ENCODE measurements at regions not wholly inside any gene's neighbourhood (a gene's known extent, or its start where the extent isn't known, plus 50 kb on each side); places are given as distances from the start of the nearest gene placed in this dataset.

DNA sequence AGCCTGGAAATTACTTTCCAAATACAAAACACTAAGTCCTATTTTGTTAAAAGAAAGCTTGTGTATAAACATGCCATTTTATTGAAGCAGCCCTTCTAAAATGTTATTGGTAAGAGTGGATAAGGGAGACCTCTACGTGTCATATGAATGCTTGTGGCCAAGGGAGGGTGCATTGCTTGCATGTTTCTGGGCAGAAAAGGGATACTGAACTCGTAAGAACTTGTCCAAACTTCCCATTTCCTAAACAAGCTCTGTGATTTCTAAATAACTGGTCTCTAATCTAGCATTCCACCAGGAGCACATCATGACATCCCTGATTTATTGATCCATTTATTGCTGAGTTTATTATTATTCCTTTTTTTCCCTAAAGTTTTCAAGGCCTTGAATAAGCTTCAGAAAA lies 474.1 kb downstream of the CD109 start:
- no peaks in the 10 kb centered on the region for H3K4me1 Mint-ChIP-seq
- H3K27me3 ChIP-seq (replicated peaks in 1 of 4; ENCODE audit: control extremely low read depth in 1 of 4, control insufficient read depth in 3 of 4, insufficient read depth in 4 of 4, low read length in 3 of 4): no peaks in the 10 kb centered on the region
- TF ChIP-seq EZH2 (IDR thresholded peaks at IDR 0.05; ENCODE audit: borderline replicate concordance, insufficient read depth, low read depth, low read length, poor library complexity, severe bottlenecking): no peak
- TF ChIP-seq, protein P1, sequence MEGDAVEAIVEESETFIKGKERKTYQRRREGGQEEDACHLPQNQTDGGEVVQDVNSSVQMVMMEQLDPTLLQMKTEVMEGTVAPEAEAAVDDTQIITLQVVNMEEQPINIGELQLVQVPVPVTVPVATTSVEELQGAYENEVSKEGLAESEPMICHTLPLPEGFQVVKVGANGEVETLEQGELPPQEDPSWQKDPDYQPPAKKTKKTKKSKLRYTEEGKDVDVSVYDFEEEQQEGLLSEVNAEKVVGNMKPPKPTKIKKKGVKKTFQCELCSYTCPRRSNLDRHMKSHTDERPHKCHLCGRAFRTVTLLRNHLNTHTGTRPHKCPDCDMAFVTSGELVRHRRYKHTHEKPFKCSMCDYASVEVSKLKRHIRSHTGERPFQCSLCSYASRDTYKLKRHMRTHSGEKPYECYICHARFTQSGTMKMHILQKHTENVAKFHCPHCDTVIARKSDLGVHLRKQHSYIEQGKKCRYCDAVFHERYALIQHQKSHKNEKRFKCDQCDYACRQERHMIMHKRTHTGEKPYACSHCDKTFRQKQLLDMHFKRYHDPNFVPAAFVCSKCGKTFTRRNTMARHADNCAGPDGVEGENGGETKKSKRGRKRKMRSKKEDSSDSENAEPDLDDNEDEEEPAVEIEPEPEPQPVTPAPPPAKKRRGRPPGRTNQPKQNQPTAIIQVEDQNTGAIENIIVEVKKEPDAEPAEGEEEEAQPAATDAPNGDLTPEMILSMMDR (IDR thresholded peaks at IDR 0.05): no peak
- no peak overlapping the region for H2AFZ ChIP-seq (ENCODE audit: insufficient read depth, low read depth, low read length, poor library complexity, severe bottlenecking)
- no peaks in the 10 kb centered on the region for H3K9me3 ChIP-seq (ENCODE audit: control extremely low read depth in 1 of 3, control insufficient read depth in 2 of 3, insufficient read depth in 1 of 3, low read length in 2 of 3)
- no peaks in the 10 kb centered on the region for H4K20me1 ChIP-seq (ENCODE audit: control insufficient read depth, insufficient read depth, low read length, poor library complexity, severe bottlenecking)
- H3K4me3 ChIP-seq (ENCODE audit: control extremely low read depth in 1 of 5, extremely low read depth in 1 of 5, insufficient read depth in 1 of 5, low read depth in 2 of 5, low read length in 4 of 5): no peak overlapping the region
- ATAC-seq (ENCODE audit: low read depth) (no peak), DNase-seq (no peak)
- POLR2A ChIA-PET: no interaction called here
- no peaks in the 10 kb centered on the region for H3K79me2 ChIP-seq (ENCODE audit: control insufficient read depth, insufficient read depth, low read length)
- no peaks in the 10 kb centered on the region for H3K36me3 ChIP-seq (replicated peaks in 1 of 2; ENCODE audit: control extremely low read depth in 1 of 2, control insufficient read depth in 1 of 2, extremely low read depth in 1 of 2, insufficient read depth in 2 of 2, low read length in 1 of 2)
- H3K4me3 Mint-ChIP-seq: no peak overlapping the region
- intact Hi-C loops (cut with micrococcal nuclease): no loop called here
- WGBS (ENCODE audit: insufficient coverage): no CpG with 5 or more reads among the region's 2 CpGs
- H3K9me3 Mint-ChIP-seq (ENCODE audit: insufficient read depth): no peaks in the 10 kb centered on the region
- CTCF ChIA-PET: no interaction called here
- H3K27me3 Mint-ChIP-seq: no peaks in the 10 kb centered on the region
- H3K9ac ChIP-seq (ENCODE audit: low read length): no peak overlapping the region
- no peaks in the 10 kb centered on the region for H3K4me1 ChIP-seq (ENCODE audit: control insufficient read depth in 2 of 2, insufficient read depth in 2 of 2, low read length in 2 of 2)
- H3K27ac Mint-ChIP-seq: no peak overlapping the region
- no peak overlapping the region for H3K27ac ChIP-seq (ENCODE audit: low read length in 2 of 2)
- H3K4me2 ChIP-seq (replicated peaks; ENCODE audit: low read depth, low read length, poor library complexity, severe bottlenecking): no peak overlapping the region

DNA sequence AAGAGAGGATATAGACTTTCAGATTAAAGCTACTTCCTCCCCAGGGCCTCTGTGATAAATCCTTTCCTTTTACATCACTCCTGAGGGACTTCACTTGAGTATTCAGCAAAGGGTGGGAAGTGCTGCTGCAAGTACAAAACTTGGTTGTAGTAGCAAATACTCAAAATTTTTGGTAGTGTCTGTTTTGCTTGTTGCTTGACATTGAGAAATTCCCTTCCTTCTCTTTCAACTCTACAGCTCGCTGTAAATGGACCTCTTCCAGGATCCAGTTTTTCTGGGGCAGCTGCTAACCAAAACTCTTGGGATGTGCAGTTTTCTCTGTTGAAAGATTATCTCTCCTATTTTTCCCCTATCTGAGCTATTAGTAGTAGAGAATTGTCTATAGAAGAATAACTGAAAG lies 472.0 kb downstream of the CD109 start:
- no peaks in the 10 kb centered on the region for H3K27me3 Mint-ChIP-seq
- no peak for TF ChIP-seq EZH2 (IDR thresholded peaks at IDR 0.05; ENCODE audit: borderline replicate concordance, insufficient read depth, low read depth, low read length, poor library complexity, severe bottlenecking)
- TF ChIP-seq, protein P1 (IDR thresholded peaks at IDR 0.05): no peak
- H3K27ac ChIP-seq (ENCODE audit: low read length in 2 of 2): no peak overlapping the region
- no peak overlapping the region for H3K4me3 ChIP-seq (ENCODE audit: control extremely low read depth in 1 of 5, extremely low read depth in 1 of 5, insufficient read depth in 1 of 5, low read depth in 2 of 5, low read length in 4 of 5)
- CTCF ChIA-PET: no interaction called here
- no peaks in the 10 kb centered on the region for H3K9me3 Mint-ChIP-seq (ENCODE audit: insufficient read depth)
- H3K4me2 ChIP-seq (replicated peaks; ENCODE audit: low read depth, low read length, poor library complexity, severe bottlenecking): no peak overlapping the region
- H3K36me3 ChIP-seq (replicated peaks in 1 of 2; ENCODE audit: control extremely low read depth in 1 of 2, control insufficient read depth in 1 of 2, extremely low read depth in 1 of 2, insufficient read depth in 2 of 2, low read length in 1 of 2): no peaks in the 10 kb centered on the region
- no peaks in the 10 kb centered on the region for H3K4me1 Mint-ChIP-seq
- no peaks in the 10 kb centered on the region for H3K79me2 ChIP-seq (ENCODE audit: control insufficient read depth, insufficient read depth, low read length)
- DNase-seq (no peak), ATAC-seq (ENCODE audit: low read depth) (no peak)
- no peak overlapping the region for H3K4me3 Mint-ChIP-seq
- H2AFZ ChIP-seq (ENCODE audit: insufficient read depth, low read depth, low read length, poor library complexity, severe bottlenecking): no peak overlapping the region
- H3K4me1 ChIP-seq (ENCODE audit: control insufficient read depth in 2 of 2, insufficient read depth in 2 of 2, low read length in 2 of 2): no peaks in the 10 kb centered on the region
- no peaks in the 10 kb centered on the region for H3K9me3 ChIP-seq (ENCODE audit: control extremely low read depth in 1 of 3, control insufficient read depth in 2 of 3, insufficient read depth in 1 of 3, low read length in 2 of 3)
- no peaks in the 10 kb centered on the region for H4K20me1 ChIP-seq (ENCODE audit: control insufficient read depth, insufficient read depth, low read length, poor library complexity, severe bottlenecking)
- no peaks in the 10 kb centered on the region for H3K27me3 ChIP-seq (replicated peaks in 1 of 4; ENCODE audit: control extremely low read depth in 1 of 4, control insufficient read depth in 3 of 4, insufficient read depth in 4 of 4, low read length in 3 of 4)
- WGBS (ENCODE audit: insufficient coverage): no CpG with 5 or more reads among the region's 1 CpG
- POLR2A ChIA-PET: no interaction called here
- no peak overlapping the region for H3K27ac Mint-ChIP-seq
- intact Hi-C loops (cut with micrococcal nuclease): no loop called here
- no peak overlapping the region for H3K9ac ChIP-seq (ENCODE audit: low read length)
